ENCODE measurements at regions not wholly inside any gene's neighbourhood (a gene's known extent, or its start where the extent isn't known, plus 50 kb on each side); places are given as distances from the start of the nearest gene placed in this dataset.

GRCh38 chr12:60863421-60863820 lies 1267.6 kb downstream of the SLC16A7 start:
- no peak for TF ChIP-seq CTCF (IDR thresholded peaks at IDR 0.05; ENCODE audit: insufficient read depth, low read length, poor library complexity, severe bottlenecking)
- no peak for TF ChIP-seq EZH2phosphoT487 (conservative IDR thresholded peaks at IDR 0.05; ENCODE audit: low read length)
